ENCODE measurements at regions not wholly inside any gene's neighbourhood (a gene's known extent, or its start where the extent isn't known, plus 50 kb on each side); places are given as distances from the start of the nearest gene placed in this dataset.
"Not testable (repeated sequence)": the region's sequence is repeated elsewhere in the genome, so short reads cannot be mapped to it uniquely, and the experiment has no call there.

DNA sequence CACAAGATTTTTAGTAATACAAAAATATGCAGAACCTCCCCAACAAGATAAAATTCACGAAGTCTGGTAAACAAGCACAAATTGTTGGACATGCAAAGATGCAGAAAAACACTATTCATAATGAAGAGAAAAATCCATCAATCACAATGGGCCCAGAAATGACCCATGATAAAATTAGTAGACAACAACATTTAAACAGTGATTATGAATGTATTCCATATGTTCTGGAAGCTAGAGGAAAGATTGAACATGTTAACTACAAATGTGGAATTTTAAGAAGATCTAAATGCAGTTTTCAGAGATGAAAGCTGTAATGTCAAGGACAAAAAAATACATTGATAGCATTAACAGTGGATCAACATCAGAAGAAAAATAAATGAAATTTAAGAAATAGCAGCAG is 243.3 kb upstream of the LINC00305 start:
- no peak for DNase-seq (ENCODE audit: low read depth)
- TF ChIP-seq POLR2A (IDR thresholded peaks at IDR 0.05; ENCODE audit: extremely low read depth, insufficient read length) (no peak), MYC (IDR thresholded peaks at IDR 0.05; ENCODE audit: low read depth, low read length) (no peak), CTCF (IDR thresholded peaks at IDR 0.05; ENCODE audit: low read depth, low read length) (no peak)
- TF ChIP-seq, protein P1, sequence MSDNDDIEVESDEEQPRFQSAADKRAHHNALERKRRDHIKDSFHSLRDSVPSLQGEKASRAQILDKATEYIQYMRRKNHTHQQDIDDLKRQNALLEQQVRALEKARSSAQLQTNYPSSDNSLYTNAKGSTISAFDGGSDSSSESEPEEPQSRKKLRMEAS (IDR thresholded peaks at IDR 0.05; ENCODE audit: low read depth, low read length) = no peak
- H3K4me3 ChIP-seq (ENCODE audit: low read depth, low read length) = no peak overlapping the region

DNA sequence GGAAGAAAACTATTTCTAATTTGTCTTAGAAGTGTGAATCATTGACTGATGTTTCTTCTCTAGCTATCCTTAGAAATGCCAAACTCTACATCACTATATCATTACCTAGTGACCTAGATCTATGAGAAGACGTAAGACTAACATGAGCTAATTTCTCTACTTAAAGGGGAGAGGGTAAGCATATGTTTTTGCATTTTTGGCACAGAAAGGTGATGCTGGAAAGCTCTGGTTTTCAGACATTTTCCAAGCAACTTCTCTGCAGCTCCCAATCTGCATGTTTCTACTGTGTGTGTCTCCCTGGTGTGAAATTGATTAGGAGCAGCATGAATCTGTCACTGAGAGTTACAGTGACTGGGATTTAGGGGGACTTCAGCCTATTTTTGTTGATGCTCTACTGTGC is 235.2 kb upstream of the LINC00305 start:
- TF ChIP-seq CTCF (IDR thresholded peaks at IDR 0.05; ENCODE audit: low read depth, low read length) = no peak
- TF ChIP-seq POLR2A (IDR thresholded peaks at IDR 0.05; ENCODE audit: extremely low read depth, insufficient read length) = no peak
- TF ChIP-seq, protein P1 (IDR thresholded peaks at IDR 0.05; ENCODE audit: low read depth, low read length) = no peak
- TF ChIP-seq MYC (IDR thresholded peaks at IDR 0.05; ENCODE audit: low read depth, low read length) = no peak
- H3K4me3 ChIP-seq (ENCODE audit: low read depth, low read length) = no peak overlapping the region
- no peak for DNase-seq (ENCODE audit: low read depth)

- no peak overlapping the region for H3K4me3 ChIP-seq (ENCODE audit: low read depth, low read length)
- TF ChIP-seq MYC (IDR thresholded peaks at IDR 0.05; ENCODE audit: low read depth, low read length) (no peak), CTCF (IDR thresholded peaks at IDR 0.05; ENCODE audit: low read depth, low read length) (no peak), POLR2A (IDR thresholded peaks at IDR 0.05; ENCODE audit: extremely low read depth, insufficient read length) (no peak)
- TF ChIP-seq, protein P1 (IDR thresholded peaks at IDR 0.05; ENCODE audit: low read depth, low read length) = no peak
- DNase-seq (ENCODE audit: low read depth) = no peak
These were observed 231.2 kb upstream of the LINC00305 start for GRCh38 chr18:64380117-64380516.

GRCh38 chr18:64379662-64380061 is 230.8 kb upstream of the LINC00305 start:
- no peak overlapping the region for H3K4me3 ChIP-seq (ENCODE audit: low read depth, low read length)
- no peak for DNase-seq (ENCODE audit: low read depth)
- TF ChIP-seq POLR2A (IDR thresholded peaks at IDR 0.05; ENCODE audit: extremely low read depth, insufficient read length) = no peak
- TF ChIP-seq, protein P1 (IDR thresholded peaks at IDR 0.05; ENCODE audit: low read depth, low read length) = no peak
- TF ChIP-seq CTCF (IDR thresholded peaks at IDR 0.05; ENCODE audit: low read depth, low read length) = no peak
- no peak for TF ChIP-seq MYC (IDR thresholded peaks at IDR 0.05; ENCODE audit: low read depth, low read length)

DNA sequence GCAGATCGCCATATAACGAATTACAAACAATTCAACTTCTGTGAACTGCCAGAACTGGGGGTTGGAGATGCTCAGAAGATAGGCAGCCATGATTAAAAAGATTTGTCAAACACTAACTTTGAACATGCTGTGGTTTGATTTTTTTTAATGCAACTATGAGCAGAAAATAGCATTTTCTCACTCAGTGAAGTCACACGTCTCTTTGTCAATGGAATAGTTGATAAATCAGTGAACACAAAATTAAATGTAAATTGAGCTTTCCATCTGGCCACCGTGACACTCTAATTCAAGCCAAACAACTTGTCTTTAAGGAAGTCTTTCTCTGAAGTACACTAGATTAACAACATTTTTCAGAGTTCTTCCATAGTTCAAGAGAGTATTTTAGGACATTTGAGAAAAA is 228.6 kb upstream of the LINC00305 start:
- no peak for DNase-seq (ENCODE audit: low read depth)
- TF ChIP-seq MYC (IDR thresholded peaks at IDR 0.05; ENCODE audit: low read depth, low read length) (no peak), POLR2A (IDR thresholded peaks at IDR 0.05; ENCODE audit: extremely low read depth, insufficient read length) (no peak), CTCF (IDR thresholded peaks at IDR 0.05; ENCODE audit: low read depth, low read length) (no peak)
- TF ChIP-seq, protein P1 (IDR thresholded peaks at IDR 0.05; ENCODE audit: low read depth, low read length) = no peak
- no peak overlapping the region for H3K4me3 ChIP-seq (ENCODE audit: low read depth, low read length)

- no peak for DNase-seq (ENCODE audit: low read depth)
- no peak overlapping the region for H3K4me3 ChIP-seq (ENCODE audit: low read depth, low read length)
- TF ChIP-seq CTCF (IDR thresholded peaks at IDR 0.05; ENCODE audit: low read depth, low read length) (no peak), MYC (IDR thresholded peaks at IDR 0.05; ENCODE audit: low read depth, low read length) (no peak), POLR2A (IDR thresholded peaks at IDR 0.05; ENCODE audit: extremely low read depth, insufficient read length) (no peak)
- TF ChIP-seq, protein P1 (IDR thresholded peaks at IDR 0.05; ENCODE audit: low read depth, low read length) = no peak
These were observed 224.0 kb upstream of the LINC00305 start for GRCh38 chr18:64372850-64373249.

- DNase-seq (ENCODE audit: low read depth) = not testable (repeated sequence)
These were observed 221.0 kb upstream of the LINC00305 start for GRCh38 chr18:64369830-64370440.

More at GRCh38 chr18:64369830-64370440, 221.0 kb upstream of the LINC00305 start:
- not testable (repeated sequence) for H3K4me3 ChIP-seq (ENCODE audit: low read depth, low read length)
